GM21447 (cell line): ENCODE measurements at regions not wholly inside any gene's neighbourhood (a gene's known extent, or its start where the extent isn't known, plus 50 kb on each side); places are given as distances from the start of the nearest gene placed in this dataset.

Source experiments
- ATAC-seq: cut with Tn5 transposase; IDR thresholded peaks from one replicate; pipeline ENCODE4 v1.9.1; 2021; ENCODE audit not compliant: unreplicated experiment

- ATAC-seq = no peak
Measured at GRCh38 chr18:67621906-67622305, 105.4 kb upstream of the DSEL start.

GRCh38 chr18:67621049-67621713, 104.7 kb upstream of the DSEL start:
- ATAC-seq = no peak

DNA sequence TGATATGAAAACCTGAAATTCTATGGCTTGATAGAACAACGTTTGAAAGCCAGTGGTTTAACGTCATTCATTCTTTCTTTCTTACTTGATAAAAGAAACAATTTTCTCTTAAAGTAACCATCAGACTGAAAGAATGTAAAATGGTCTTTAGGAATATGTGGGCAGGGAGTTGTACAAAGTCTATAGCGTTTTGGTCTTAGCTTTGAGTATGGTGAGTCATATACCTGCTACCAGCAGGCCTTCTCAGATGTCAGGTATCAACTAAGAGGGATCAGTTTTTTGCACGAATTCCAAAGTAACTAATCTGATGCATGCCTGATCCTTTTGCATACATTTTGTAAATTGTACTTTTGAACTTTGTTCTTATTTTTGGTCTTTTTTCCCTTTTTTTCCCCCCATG, 101.5 kb upstream of the DSEL start:
- no peak for ATAC-seq

GRCh38 chr18:67615876-67616275, 99.4 kb upstream of the DSEL start:
- ATAC-seq = no peak

DNA sequence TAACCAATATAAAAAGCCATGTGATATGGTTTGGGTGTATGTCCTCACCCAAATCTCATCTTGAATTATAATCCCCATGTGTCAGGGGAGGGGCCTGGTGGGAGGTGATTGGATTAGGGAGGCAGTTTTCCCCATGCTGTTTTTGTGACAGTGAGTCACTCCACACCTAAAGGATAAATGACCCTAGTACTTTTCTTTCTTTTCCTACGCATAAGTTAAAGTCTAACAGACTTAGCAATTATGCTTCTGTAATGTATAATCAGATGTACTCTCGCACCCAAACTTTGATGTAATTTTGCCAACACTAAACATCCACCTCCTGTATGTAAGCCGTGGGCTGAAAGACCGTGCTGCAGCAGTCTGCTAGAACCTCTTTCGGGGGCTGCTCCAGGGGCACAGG, 97.2 kb upstream of the DSEL start:
- no peak for ATAC-seq

- ATAC-seq = no peak
Measured at GRCh38 chr18:67612281-67612680, 95.8 kb upstream of the DSEL start.

- no peak for ATAC-seq
Measured at GRCh38 chr18:67608615-67609273, 92.2 kb upstream of the DSEL start.

DNA sequence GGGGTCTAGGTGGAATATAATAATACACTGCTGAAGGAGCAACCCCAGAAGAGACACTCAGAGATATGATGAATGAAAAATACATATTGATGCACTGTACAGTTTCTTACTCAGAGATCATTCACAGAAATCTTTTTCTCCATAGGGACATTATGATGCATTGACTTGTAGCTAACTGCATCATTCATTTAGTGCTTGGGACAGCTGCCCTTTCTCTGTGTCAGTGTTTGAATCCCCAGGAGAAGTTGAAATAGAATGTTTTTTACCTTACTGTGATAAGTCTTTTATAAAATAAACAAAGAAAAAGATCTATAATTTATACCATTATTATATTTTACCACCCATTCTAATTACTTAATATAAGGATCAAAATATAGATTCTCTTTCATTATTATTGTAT, 91.7 kb upstream of the DSEL start:
- no peak for ATAC-seq

DNA sequence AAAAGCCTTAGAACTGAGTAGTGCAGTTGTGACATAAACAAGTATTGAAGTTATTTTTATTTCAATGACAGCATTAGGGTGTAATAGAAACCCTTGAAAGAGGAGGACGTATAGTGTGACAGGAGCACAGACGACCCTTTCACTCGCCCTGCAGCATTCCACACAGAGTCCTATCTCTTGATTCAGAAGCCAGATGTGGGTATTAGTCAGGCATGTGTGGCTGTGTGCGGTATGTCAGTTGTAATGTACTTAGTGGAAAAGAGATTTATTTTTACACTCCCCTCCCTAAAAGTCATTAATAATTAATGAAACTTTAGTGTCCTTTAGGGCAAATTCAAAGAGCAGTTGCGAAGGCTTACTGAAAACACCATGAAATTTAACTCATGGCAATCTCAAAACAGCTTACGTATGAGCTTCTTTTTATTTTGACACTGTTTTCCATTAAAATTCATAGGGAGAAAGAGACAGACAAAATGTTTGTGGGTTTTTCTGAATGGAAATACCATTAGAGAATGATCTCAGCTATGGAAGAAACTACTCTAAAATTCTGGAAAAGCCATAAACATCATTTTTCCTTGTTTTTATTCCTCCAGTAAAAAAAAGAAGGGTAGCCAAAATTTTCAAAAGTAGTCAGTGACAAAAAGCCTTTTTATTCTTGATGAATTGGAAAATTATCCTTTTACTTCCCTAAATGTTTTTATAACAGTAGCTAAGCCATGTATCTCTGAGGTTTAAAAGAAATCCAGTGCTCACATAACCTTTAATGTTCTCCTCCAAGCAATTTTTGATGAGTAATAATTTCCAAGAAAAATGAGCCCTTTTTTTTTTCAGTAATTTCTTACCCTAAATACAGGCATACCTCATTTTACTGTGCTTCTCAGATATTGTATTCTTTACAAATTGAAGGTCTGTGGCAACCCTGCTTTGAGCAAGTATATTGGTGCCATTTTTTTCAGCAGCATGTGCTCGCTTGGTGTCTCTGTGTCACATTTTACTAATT, 84.0 kb upstream of the DSEL start:
- no peak for ATAC-seq

- no peak for ATAC-seq
Measured at GRCh38 chr18:67599277-67599676, 82.8 kb upstream of the DSEL start.

DNA sequence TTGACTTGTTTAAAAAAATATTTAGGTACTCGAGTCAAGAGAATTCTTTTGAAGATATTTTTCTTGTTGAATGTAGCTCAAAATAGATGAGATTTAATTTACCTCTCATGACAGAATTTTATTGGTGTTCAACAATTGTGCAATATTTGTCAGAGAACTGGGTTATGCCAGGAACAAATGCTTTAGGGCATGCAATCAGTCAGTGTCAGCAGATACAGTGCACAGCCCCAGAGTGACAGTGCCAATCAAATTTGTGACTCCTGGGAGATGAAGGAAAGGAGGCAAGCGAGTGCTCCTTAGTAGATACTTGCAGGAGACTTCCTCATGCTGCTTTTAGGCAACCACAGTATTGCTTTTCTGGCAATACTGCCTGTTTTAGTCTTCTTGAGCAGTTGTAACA, 81.2 kb upstream of the DSEL start:
- ATAC-seq = no peak

- ATAC-seq = no peak
Measured at GRCh38 chr18:67596003-67596402, 79.5 kb upstream of the DSEL start.

DNA sequence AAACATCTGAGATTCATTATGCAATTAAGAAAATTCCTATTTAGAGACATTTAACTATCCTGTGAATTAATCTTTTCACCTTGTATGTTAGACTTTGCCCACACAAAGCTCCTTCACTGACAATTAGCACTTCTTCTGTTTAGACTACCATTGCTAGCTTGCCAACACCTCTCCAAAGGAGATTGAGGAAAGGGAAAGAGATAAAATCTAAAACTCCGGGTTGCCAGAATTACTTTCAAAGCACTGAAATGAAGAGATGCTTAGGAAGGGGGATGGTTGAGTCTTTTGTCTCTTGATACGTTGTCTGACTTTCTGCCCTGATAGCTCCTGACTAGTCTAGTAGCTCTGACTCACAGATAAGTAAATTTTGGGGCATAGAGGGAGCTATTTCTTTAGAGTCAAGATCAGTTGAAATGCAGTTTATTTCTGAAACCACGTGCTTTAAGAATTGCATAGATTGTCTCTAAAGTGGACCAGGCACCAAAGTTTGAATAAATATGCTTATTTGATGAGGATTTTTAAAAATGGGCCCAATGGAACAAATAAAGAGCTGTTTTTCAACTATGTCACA, 74.1 kb upstream of the DSEL start:
- ATAC-seq = no peak

GRCh38 chr18:67589325-67589724, 72.8 kb upstream of the DSEL start:
- ATAC-seq = no peak

GRCh38 chr18:67586101-67586500, 69.6 kb upstream of the DSEL start:
- ATAC-seq = no peak

GRCh38 chr18:67583621-67584020, 67.1 kb upstream of the DSEL start:
- no peak for ATAC-seq

DNA sequence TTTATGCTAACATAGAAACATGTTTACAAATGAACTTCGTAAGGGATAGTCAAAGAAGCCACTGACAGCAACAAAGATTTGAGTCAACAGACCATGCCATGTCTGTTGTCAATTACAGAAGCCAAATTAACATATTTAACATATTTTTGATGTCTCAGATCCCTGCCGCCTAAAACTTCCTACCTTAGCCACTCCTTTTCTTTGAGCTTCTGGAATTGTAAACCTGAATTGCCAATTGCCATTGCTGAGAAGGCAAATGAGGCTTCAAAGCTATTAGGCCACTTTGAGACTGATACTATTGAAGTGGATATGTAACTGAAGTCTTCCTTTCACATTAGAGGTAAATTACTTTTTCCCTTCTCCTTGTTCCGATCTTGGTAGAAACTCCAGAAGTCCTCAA, 66.0 kb upstream of the DSEL start:
- no peak for ATAC-seq

DNA sequence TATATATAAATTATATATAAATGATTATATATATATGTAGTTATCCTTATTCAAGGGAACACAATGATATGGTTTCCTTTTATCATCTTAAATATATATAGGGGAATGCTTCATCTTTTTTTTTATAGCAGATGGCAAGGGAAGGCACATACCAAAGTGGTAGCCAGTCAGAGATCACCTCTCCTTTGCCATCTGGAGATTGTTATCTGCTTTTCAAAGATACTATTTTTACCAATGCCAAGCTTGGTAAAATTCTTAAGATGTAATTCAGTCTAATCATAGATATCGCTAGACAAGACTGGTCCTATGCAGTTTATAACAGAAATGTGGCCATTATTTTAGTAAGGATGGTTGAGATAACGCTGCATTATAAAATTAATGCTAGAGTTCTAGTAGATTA, 64.7 kb upstream of the DSEL start:
- no peak for ATAC-seq

GRCh38 chr18:67577386-67577785, 60.9 kb upstream of the DSEL start:
- no peak for ATAC-seq

DNA sequence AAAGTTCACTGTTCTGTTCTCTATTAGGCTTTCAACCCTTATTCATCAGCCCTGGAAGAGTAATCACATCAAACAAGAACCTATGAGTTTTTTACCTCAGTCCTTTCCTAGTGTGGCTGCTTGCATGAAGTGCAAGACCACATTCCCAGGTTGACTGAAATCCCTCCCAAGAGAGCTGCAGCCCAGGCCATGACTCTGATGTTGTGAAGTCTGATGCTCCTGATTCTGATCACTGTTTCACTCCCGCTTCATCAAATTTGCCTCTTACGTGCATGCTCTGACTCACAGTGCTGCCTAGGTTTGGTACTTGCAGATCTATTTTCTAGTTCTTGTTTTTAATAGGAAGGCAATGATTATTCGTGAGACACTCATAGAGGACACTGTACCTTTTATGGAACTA, 58.2 kb upstream of the DSEL start:
- ATAC-seq = no peak

DNA sequence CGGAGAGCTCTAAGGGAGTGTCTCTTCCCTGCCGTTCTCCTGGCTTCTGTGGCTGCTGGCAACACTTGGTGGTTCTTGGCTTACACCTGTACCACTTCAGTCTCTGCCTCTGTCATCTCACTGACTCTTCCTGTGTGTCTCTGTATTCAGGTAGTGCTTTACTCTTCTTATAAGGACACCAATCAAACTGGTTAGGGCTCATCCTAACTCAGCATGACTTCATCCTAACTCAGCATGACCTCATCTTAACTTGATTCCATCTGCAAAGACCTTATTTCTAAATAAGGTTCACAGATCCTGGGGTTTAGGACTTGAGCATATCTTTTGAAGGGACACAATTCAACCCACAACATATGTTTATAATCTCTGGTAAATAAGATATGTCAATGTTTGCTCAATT, 51.6 kb upstream of the DSEL start:
- ATAC-seq = no peak
